ENCODE measurements at regions not wholly inside any gene's neighbourhood (a gene's known extent, or its start where the extent isn't known, plus 50 kb on each side); places are given as distances from the start of the nearest gene placed in this dataset.
"Not testable (repeated sequence)": the region's sequence is repeated elsewhere in the genome, so short reads cannot be mapped to it uniquely, and the experiment has no call there.

DNA sequence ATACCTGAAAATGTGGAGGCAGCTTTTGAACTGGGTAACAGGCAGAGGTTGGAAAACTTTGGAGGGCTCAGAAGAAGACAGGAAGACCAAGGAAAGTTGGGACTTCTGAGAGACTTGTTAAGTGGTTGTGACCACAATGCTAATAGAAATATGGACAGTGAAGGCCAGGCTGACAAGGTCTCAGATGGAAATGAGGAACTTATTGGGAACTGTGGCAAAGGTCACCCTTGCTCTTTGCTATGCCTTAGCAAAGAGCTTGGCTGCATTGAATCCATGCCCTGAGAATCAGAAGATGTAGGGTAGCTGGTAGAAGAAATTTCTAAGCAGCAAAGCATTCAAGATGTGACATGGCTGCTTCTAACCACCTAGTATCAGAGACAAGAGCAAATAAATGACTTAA lies 244.4 kb upstream of the ADRA1B start:
- no peak for DNase-seq
- Histone ChIP-seq H3K27me3 (ENCODE audit: control insufficient read depth, insufficient read depth, low read length) (no peaks in the 10 kb centered on the region), H3K9me3 (ENCODE audit: control insufficient read depth in 2 of 2, low read length in 2 of 2) (no peaks in the 10 kb centered on the region), H3K4me3 (ENCODE audit: low read depth, low read length) (no peak overlapping the region), H3K4me1 (ENCODE audit: control insufficient read depth, insufficient read depth, low read length, poor library complexity, severe bottlenecking) (no peaks in the 10 kb centered on the region), H3K27ac (ENCODE audit: insufficient read depth, low read length, poor library complexity, severe bottlenecking) (no peak overlapping the region), H3K36me3 (ENCODE audit: control insufficient read depth, insufficient read depth, low read length) (no peaks in the 10 kb centered on the region)
- Mint-ChIP-seq H3K4me3 (no peak overlapping the region), H3K27ac (no peak overlapping the region), H3K9me3 (peaks cover 0 to 9% (median 3%) of the 10 kb centered on the region in 7 donors), H3K4me1 (no peaks in the 10 kb centered on the region), H3K27me3 (no peaks in the 10 kb centered on the region), H3K36me3 (no peaks in the 10 kb centered on the region)
- no peak for ATAC-seq (ENCODE audit: low read depth in 2 of 2)

DNA sequence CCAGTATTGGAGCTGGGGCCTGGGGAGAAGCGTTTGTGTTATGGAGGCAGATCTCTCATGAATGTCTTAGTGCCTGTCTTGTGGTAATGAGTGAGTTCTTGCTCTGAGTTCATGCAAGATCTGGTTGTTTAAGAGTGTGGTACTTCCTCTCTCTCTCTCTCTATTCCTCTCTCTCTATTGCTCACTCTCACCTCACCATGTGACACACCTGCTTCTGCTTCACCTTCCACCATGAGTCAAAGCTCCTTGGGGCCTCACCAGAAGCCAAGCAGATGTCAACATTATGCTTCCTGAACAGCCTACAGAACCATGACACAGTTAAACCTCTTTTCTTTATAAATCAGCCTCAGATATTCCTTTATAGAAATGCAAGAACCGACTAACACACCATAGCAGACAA lies 242.7 kb upstream of the ADRA1B start:
- Mint-ChIP-seq H3K27ac (no peak overlapping the region), H3K27me3 (no peaks in the 10 kb centered on the region), H3K4me1 (no peaks in the 10 kb centered on the region), H3K36me3 (no peaks in the 10 kb centered on the region), H3K4me3 (no peak overlapping the region), H3K9me3 (peaks cover 0 to 9% (median 3%) of the 10 kb centered on the region in 7 donors)
- Histone ChIP-seq H3K27me3 (ENCODE audit: control insufficient read depth, insufficient read depth, low read length) (no peaks in the 10 kb centered on the region), H3K4me1 (ENCODE audit: control insufficient read depth, insufficient read depth, low read length, poor library complexity, severe bottlenecking) (no peaks in the 10 kb centered on the region), H3K36me3 (ENCODE audit: control insufficient read depth, insufficient read depth, low read length) (no peaks in the 10 kb centered on the region), H3K4me3 (ENCODE audit: low read depth, low read length) (no peak overlapping the region), H3K27ac (ENCODE audit: insufficient read depth, low read length, poor library complexity, severe bottlenecking) (no peak overlapping the region), H3K9me3 (ENCODE audit: control insufficient read depth in 2 of 2, low read length in 2 of 2) (no peaks in the 10 kb centered on the region)
- no peak for ATAC-seq (ENCODE audit: low read depth in 2 of 2)
- DNase-seq: no peak

DNA sequence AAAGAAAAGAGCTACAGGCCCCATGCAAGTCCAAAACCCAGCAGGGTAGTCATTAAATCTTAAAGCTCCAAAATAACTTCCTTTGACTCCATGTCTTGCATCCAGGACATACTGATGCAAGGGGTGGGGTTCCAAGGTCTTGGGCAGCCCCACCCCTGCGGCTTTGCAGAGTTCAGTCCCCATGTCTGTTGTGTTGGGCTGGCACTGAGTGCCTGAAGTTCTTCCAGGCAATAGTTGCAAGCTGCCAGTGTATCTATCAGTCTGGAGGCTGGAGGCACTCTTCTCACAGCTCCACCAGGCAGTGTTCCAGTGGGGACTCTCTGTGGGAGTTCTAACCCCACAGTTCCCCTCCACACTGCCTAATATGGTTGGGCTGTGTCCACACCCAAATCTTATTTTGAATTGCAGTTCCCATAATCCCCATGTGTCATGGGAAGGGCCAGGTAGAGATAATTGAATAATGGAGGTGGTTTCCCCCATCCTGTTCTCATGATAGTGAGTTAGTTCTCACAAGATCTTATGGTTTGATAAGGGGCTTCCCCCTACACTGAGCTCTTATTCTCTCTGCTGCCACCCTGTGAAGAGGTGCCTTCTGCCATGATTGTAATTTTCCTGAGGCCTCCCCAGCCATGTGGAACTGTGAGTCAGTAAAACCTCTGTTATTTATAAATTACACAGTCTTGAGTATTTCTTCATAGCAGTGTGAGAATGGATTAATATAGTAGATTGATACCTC lies 237.5 kb upstream of the ADRA1B start:
- H3K27me3 Mint-ChIP-seq: no peaks in the 10 kb centered on the region
- peaks cover 5 to 21% of the 10 kb centered on the region in 2 experiments for H3K9me3 ChIP-seq (ENCODE audit: control insufficient read depth in 2 of 2, low read length in 2 of 2)
- no peaks in the 10 kb centered on the region for H3K4me1 ChIP-seq (ENCODE audit: control insufficient read depth, insufficient read depth, low read length, poor library complexity, severe bottlenecking)
- H3K27me3 ChIP-seq (ENCODE audit: control insufficient read depth, insufficient read depth, low read length): no peaks in the 10 kb centered on the region
- H3K4me3 Mint-ChIP-seq: no peak overlapping the region
- ATAC-seq (ENCODE audit: low read depth in 2 of 2) (no peak), DNase-seq (no peak)
- no peak overlapping the region for H3K4me3 ChIP-seq (ENCODE audit: low read depth, low read length)
- H3K4me1 Mint-ChIP-seq: no peaks in the 10 kb centered on the region
- no peaks in the 10 kb centered on the region for H3K36me3 Mint-ChIP-seq
- H3K36me3 ChIP-seq (ENCODE audit: control insufficient read depth, insufficient read depth, low read length): no peaks in the 10 kb centered on the region
- H3K27ac ChIP-seq (ENCODE audit: insufficient read depth, low read length, poor library complexity, severe bottlenecking): no peak overlapping the region
- H3K9me3 Mint-ChIP-seq: peaks cover 0 to 27% (median 10%) of the 10 kb centered on the region in 7 donors
- no peak overlapping the region for H3K27ac Mint-ChIP-seq

DNA sequence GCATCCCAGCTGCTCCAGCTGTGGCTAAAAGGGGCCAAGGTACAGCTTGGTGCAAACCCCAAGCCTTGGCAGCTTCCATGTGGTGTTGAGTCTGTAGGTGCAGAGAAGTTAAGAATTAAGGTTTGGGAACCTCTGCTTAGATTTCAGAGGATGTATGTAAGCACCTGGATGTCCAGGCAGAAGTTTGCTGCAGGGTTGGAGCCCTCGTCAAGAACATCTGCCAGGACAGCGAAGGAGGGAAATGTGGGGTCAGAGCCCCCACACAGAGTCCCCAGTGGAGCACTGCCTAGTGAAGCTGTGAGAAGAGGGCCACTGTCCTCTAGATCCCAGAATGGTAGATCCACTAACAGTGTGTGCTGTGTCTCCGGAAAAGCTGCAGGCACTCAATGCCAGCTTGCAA lies 236.2 kb upstream of the ADRA1B start:
- Histone ChIP-seq H3K36me3 (ENCODE audit: control insufficient read depth, insufficient read depth, low read length) (no peaks in the 10 kb centered on the region), H3K27ac (ENCODE audit: insufficient read depth, low read length, poor library complexity, severe bottlenecking) (no peak overlapping the region), H3K27me3 (ENCODE audit: control insufficient read depth, insufficient read depth, low read length) (no peaks in the 10 kb centered on the region), H3K4me3 (ENCODE audit: low read depth, low read length) (no peak overlapping the region), H3K9me3 (ENCODE audit: control insufficient read depth in 2 of 2, low read length in 2 of 2) (peaks cover 5 to 21% of the 10 kb centered on the region in 2 experiments), H3K4me1 (ENCODE audit: control insufficient read depth, insufficient read depth, low read length, poor library complexity, severe bottlenecking) (no peaks in the 10 kb centered on the region)
- peak in 1 of 3 donors; percentile 6 for DNase-seq
- Mint-ChIP-seq H3K27ac (no peak overlapping the region), H3K4me1 (no peaks in the 10 kb centered on the region), H3K4me3 (no peak overlapping the region), H3K36me3 (no peaks in the 10 kb centered on the region), H3K9me3 (peaks cover 0 to 29% (median 10%) of the 10 kb centered on the region in 7 donors), H3K27me3 (no peaks in the 10 kb centered on the region)
- no peak for ATAC-seq (ENCODE audit: low read depth in 2 of 2)

DNA sequence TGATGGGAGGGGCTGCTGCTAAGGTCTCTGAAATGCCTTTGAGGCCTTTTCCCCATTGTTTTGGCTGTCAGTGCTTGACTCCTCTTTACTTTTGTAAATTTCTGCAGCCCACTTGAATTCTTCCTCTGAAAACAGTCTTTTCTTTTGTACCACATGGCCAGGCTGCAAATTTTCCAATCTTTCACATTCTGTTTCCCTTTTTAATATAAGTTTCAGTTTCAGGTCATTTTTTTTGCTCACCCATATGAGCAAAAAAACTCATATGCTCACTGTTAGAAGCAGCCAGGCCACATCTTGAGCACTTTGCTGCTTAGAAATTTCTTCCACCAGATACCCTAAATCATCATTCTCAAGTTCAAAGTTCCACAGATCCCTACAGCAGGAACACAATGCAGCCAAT lies 234.6 kb upstream of the ADRA1B start:
- DNase-seq (no peak), ATAC-seq (ENCODE audit: low read depth in 2 of 2) (no peak)
- Mint-ChIP-seq H3K27me3 (no peaks in the 10 kb centered on the region), H3K9me3 (peaks cover 0 to 32% (median 7%) of the 10 kb centered on the region in 7 donors), H3K27ac (no peak overlapping the region), H3K4me3 (no peak overlapping the region), H3K4me1 (no peaks in the 10 kb centered on the region), H3K36me3 (no peaks in the 10 kb centered on the region)
- Histone ChIP-seq H3K36me3 (ENCODE audit: control insufficient read depth, insufficient read depth, low read length) (no peaks in the 10 kb centered on the region), H3K27ac (ENCODE audit: insufficient read depth, low read length, poor library complexity, severe bottlenecking) (no peak overlapping the region), H3K9me3 (ENCODE audit: control insufficient read depth in 2 of 2, low read length in 2 of 2) (peaks cover 5 to 21% of the 10 kb centered on the region in 2 experiments), H3K4me1 (ENCODE audit: control insufficient read depth, insufficient read depth, low read length, poor library complexity, severe bottlenecking) (no peaks in the 10 kb centered on the region), H3K27me3 (ENCODE audit: control insufficient read depth, insufficient read depth, low read length) (no peaks in the 10 kb centered on the region), H3K4me3 (ENCODE audit: low read depth, low read length) (no peak overlapping the region)

DNA sequence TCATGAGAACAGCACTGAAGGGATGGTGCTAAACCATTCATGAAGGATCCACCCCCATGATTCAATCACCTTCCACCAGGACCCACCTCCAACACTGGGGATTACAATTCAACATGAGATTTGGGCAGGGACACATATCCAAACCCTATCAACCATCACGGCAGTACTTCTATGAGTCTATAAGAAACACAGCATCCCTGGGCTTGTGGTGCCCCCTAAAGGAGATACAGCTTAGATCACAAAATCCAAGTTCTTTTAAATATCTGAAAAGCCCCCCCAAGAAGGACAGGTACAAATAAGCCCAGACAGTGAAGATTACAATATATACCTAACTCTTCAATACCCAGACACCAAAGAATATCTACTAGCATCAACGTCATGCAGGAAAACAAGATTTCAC lies 233.7 kb upstream of the ADRA1B start:
- Mint-ChIP-seq H3K27ac (no peak overlapping the region), H3K4me3 (no peak overlapping the region), H3K36me3 (no peaks in the 10 kb centered on the region), H3K27me3 (no peaks in the 10 kb centered on the region), H3K4me1 (no peaks in the 10 kb centered on the region), H3K9me3 (peaks cover 0 to 32% (median 9%) of the 10 kb centered on the region in 7 donors)
- Histone ChIP-seq H3K4me1 (ENCODE audit: control insufficient read depth, insufficient read depth, low read length, poor library complexity, severe bottlenecking) (no peaks in the 10 kb centered on the region), H3K27ac (ENCODE audit: insufficient read depth, low read length, poor library complexity, severe bottlenecking) (no peak overlapping the region), H3K9me3 (ENCODE audit: control insufficient read depth in 2 of 2, low read length in 2 of 2) (peaks cover 5 to 21% of the 10 kb centered on the region in 2 experiments), H3K4me3 (ENCODE audit: low read depth, low read length) (no peak overlapping the region), H3K36me3 (ENCODE audit: control insufficient read depth, insufficient read depth, low read length) (no peaks in the 10 kb centered on the region), H3K27me3 (ENCODE audit: control insufficient read depth, insufficient read depth, low read length) (no peaks in the 10 kb centered on the region)
- ATAC-seq (ENCODE audit: low read depth in 2 of 2) (no peak), DNase-seq (no peak)

DNA sequence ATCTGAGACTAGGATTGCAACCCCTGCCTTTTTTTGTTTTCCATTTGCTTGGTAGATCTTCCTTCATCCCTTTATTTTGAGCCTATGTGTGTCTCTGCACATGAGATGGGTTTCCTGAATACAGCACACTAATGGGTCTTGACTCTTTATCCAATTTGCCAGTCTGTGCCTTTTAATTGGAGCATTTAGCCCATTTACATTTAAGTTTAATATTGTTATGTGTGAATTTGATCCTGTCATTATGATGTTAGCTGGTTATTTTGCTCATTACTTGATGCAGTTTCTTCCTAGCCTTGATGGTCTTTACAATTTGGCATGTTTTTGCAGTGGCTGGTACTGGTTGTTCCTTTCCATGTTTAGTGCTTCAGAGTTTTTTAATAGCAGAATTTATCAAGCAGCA lies 228.4 kb upstream of the ADRA1B start:
- not testable (repeated sequence) for H3K27me3 Mint-ChIP-seq; H3K27ac ChIP-seq (ENCODE audit: insufficient read depth, low read length, poor library complexity, severe bottlenecking); DNase-seq; H3K9me3 ChIP-seq (ENCODE audit: control insufficient read depth in 2 of 2, low read length in 2 of 2); H3K36me3 Mint-ChIP-seq; H3K27ac Mint-ChIP-seq; H3K4me1 Mint-ChIP-seq; H3K4me1 ChIP-seq (ENCODE audit: control insufficient read depth, insufficient read depth, low read length, poor library complexity, severe bottlenecking); H3K27me3 ChIP-seq (ENCODE audit: control insufficient read depth, insufficient read depth, low read length); H3K36me3 ChIP-seq (ENCODE audit: control insufficient read depth, insufficient read depth, low read length); ATAC-seq (ENCODE audit: low read depth in 2 of 2); H3K4me3 Mint-ChIP-seq; H3K4me3 ChIP-seq (ENCODE audit: low read depth, low read length)
- peaks cover 0 to 17% (median 6%) of the 10 kb centered on the region in 7 donors for H3K9me3 Mint-ChIP-seq

DNA sequence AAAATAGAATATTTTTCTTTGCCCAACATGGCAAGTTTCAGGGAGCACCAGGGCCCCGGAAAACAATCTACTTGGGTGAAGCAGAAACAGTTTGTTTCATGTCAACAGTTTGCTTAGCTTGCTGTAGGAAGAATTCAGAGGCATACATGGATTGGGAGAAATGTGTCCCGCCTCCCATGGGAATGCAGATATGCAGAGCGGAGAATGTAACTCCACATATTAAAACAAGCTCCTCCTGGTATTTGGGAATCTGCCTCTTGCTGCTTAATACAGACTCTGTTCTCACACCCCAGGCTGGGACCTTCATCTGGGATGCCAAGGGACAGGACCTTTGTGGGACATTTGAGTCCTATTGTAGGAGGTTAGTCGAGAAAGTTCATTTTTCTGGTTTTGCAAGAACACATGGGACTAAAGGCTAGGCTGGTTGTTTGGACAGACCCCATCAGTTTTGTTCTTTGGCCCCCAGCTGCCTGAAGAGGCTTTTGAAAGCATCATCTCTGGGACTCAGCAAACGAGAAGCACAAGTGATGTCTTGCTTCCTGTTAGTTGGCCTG lies 220.5 kb upstream of the ADRA1B start:
- Histone ChIP-seq H3K36me3 (ENCODE audit: control insufficient read depth, insufficient read depth, low read length) (no peaks in the 10 kb centered on the region), H3K4me1 (ENCODE audit: control insufficient read depth, insufficient read depth, low read length, poor library complexity, severe bottlenecking) (no peaks in the 10 kb centered on the region), H3K9me3 (ENCODE audit: control insufficient read depth in 2 of 2, low read length in 2 of 2) (no peaks in the 10 kb centered on the region), H3K27me3 (ENCODE audit: control insufficient read depth, insufficient read depth, low read length) (no peaks in the 10 kb centered on the region), H3K4me3 (ENCODE audit: low read depth, low read length) (no peak overlapping the region), H3K27ac (ENCODE audit: insufficient read depth, low read length, poor library complexity, severe bottlenecking) (no peak overlapping the region)
- ATAC-seq (ENCODE audit: low read depth in 2 of 2) (no peak), DNase-seq (no peak)
- Mint-ChIP-seq H3K4me3 (no peak overlapping the region), H3K9me3 (peaks cover 0 to 17% (median 3%) of the 10 kb centered on the region in 7 donors), H3K27ac (peak overlapping the region in 1 of 3 donors; percentile 75), H3K27me3 (no peaks in the 10 kb centered on the region), H3K36me3 (no peaks in the 10 kb centered on the region), H3K4me1 (no peaks in the 10 kb centered on the region)

All from CD4-positive, CD25-positive, alpha-beta regulatory T cell (primary cell).